NT2/D1 (cell line): ENCODE measurements at regions not wholly inside any gene's neighbourhood (a gene's known extent, or its start where the extent isn't known, plus 50 kb on each side); places are given as distances from the start of the nearest gene placed in this dataset.

Source experiments
- SUZ12 ChIP-seq: IDR thresholded peaks from 2 replicates; pipeline ENCODE4 v1.6.1; 2011; ENCODE audit not compliant: insufficient read length, insufficient read depth; ENCODE audit errors: extremely low read depth
- YY1 ChIP-seq: IDR thresholded peaks from 2 replicates; pipeline ENCODE4 v1.6.1; 2011; ENCODE audit not compliant: insufficient read length, insufficient read depth
- ZNF274 ChIP-seq: IDR thresholded peaks from 2 replicates; pipeline ENCODE4 v1.6.1; 2011; ENCODE audit warnings: mild to moderate bottlenecking, low read depth, low read length

DNA sequence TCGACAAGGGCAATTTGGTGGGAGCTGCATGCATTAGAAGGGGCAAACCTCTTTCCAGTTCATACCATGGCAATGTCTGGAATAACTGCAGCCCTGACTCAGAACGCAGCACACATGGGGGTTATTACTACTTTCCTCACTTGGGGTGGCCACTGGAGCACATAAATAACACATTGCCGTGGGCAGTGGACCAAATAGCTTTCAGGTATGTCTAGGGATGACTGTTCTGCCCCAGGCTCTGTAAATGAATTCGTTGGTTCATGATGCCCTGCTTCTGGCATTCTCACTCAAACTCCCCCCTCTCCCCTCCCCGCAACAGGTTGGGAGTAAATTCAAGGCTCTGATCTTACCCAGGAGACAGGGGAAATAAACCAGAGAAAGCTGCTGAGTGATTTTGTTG lies 238.0 kb upstream of the PLET1 start:
- no peak for TF ChIP-seq YY1
- no peak for TF ChIP-seq ZNF274
- no peak for TF ChIP-seq SUZ12
